ENCODE measurements at regions not wholly inside any gene's neighbourhood (a gene's known extent, or its start where the extent isn't known, plus 50 kb on each side); places are given as distances from the start of the nearest gene placed in this dataset.
A peak's percentile ranks its signal among the peaks of the same experiment; 100 is the strongest.

DNA sequence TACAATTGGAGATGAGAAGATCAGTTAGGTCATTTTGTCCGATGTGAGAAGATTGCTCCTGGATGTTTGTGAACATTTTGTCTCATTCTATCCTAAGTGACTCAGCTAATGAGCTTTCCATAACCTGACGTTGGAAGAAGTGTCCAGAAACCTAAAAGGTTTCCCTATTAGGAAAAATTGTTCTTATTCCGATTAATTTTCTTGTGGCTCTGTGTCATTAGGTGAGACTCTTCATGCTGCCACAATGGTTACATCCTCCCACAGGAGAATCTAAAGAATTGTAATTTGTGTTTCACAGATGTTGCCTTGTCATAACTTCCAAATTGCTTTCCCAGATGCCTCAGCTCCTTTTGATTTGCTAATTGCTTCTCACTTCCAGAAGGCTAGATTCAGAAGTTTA, 261.0 kb upstream of the APCDD1 start:
- H3K9me3 ChIP-seq (ENCODE audit: low read depth, low read length) = no peaks in the 10 kb centered on the region
- TF ChIP-seq, protein P1, sequence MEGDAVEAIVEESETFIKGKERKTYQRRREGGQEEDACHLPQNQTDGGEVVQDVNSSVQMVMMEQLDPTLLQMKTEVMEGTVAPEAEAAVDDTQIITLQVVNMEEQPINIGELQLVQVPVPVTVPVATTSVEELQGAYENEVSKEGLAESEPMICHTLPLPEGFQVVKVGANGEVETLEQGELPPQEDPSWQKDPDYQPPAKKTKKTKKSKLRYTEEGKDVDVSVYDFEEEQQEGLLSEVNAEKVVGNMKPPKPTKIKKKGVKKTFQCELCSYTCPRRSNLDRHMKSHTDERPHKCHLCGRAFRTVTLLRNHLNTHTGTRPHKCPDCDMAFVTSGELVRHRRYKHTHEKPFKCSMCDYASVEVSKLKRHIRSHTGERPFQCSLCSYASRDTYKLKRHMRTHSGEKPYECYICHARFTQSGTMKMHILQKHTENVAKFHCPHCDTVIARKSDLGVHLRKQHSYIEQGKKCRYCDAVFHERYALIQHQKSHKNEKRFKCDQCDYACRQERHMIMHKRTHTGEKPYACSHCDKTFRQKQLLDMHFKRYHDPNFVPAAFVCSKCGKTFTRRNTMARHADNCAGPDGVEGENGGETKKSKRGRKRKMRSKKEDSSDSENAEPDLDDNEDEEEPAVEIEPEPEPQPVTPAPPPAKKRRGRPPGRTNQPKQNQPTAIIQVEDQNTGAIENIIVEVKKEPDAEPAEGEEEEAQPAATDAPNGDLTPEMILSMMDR (IDR thresholded peaks at IDR 0.05; ENCODE audit: extremely low read depth, low read depth, low read length) = no peak

DNA sequence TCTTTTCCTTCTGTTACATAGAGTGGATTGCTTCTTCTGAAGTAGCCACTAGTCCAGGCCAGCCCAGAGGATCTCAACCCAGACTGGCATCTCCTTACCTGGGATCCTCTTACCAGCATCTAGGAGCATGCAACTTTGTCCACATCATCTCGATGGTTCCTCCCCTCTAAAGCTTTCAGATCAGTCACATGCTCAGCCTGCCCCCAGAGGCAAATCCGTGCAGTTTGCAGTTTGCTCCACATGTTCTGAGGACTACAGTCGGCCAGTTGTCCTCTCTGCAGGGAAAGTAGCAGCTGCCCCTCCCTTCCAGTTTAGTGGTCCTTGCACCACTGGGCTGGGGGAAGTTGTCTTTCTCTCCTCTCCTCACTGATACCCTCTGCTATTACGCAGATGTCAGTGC, 259.8 kb upstream of the APCDD1 start:
- no peak overlapping the region for H3K27ac ChIP-seq (ENCODE audit: low read depth, low read length)
- no peak overlapping the region for H3K4me2 ChIP-seq (ENCODE audit: insufficient read depth, low read length)
- H2AFZ ChIP-seq (ENCODE audit: low read length) = no peak overlapping the region
- no peak for DNase-seq (ENCODE audit: insufficient read length, low spot score, missing footprints)
- no peaks in the 10 kb centered on the region for H3K79me2 ChIP-seq (ENCODE audit: insufficient read depth, low read length)
- H3K4me3 ChIP-seq (ENCODE audit: insufficient read depth, low read length) = no peak overlapping the region
- H3K36me3 ChIP-seq (ENCODE audit: insufficient read depth, low read length) = no peaks in the 10 kb centered on the region
- peaks cover 5% of the 10 kb centered on the region for H3K27me3 ChIP-seq (ENCODE audit: insufficient read depth, low read length)
- TF ChIP-seq, protein P1 (IDR thresholded peaks at IDR 0.05; ENCODE audit: extremely low read depth, low read depth, low read length) = peak; percentile 12
- H3K4me1 ChIP-seq (ENCODE audit: insufficient read depth, low read length) = peaks cover 6% of the 10 kb centered on the region
- H3K9me3 ChIP-seq (ENCODE audit: low read depth, low read length) = no peaks in the 10 kb centered on the region
- no peaks in the 10 kb centered on the region for H4K20me1 ChIP-seq (ENCODE audit: insufficient read depth, low read length)

More for the DNA sequence above, 261.0 kb upstream of the APCDD1 start:
- Histone ChIP-seq H3K4me1 (ENCODE audit: insufficient read depth, low read length) (peaks cover 6% of the 10 kb centered on the region), H3K27me3 (ENCODE audit: insufficient read depth, low read length) (peaks cover 5% of the 10 kb centered on the region), H2AFZ (ENCODE audit: low read length) (no peak overlapping the region), H3K79me2 (ENCODE audit: insufficient read depth, low read length) (no peaks in the 10 kb centered on the region), H3K4me3 (ENCODE audit: insufficient read depth, low read length) (no peak overlapping the region), H3K27ac (ENCODE audit: low read depth, low read length) (no peak overlapping the region), H4K20me1 (ENCODE audit: insufficient read depth, low read length) (no peaks in the 10 kb centered on the region), H3K36me3 (ENCODE audit: insufficient read depth, low read length) (no peaks in the 10 kb centered on the region), H3K4me2 (ENCODE audit: insufficient read depth, low read length) (no peak overlapping the region)
- no peak for DNase-seq (ENCODE audit: insufficient read length, low spot score, missing footprints)

DNA sequence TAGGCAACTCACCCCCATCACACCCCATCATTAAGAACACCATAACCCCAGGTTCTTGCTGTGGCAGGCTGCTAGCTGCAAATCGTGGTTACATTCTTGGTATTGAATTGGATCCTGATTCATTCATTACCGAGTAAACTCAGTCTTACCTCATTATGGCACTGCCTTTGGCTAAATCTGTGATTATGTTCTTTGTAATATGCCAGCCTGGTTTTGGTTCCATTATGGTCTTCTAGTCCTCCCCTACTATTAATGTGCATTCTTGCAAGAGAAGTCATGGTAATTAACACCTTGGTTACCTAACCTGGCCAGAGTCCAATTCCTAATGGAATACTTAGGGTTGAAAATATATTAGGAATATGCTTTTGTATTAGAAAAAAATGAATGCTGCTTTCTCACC, 258.9 kb upstream of the APCDD1 start:
- Histone ChIP-seq H4K20me1 (ENCODE audit: insufficient read depth, low read length) (no peaks in the 10 kb centered on the region), H3K27me3 (ENCODE audit: insufficient read depth, low read length) (peaks cover 5% of the 10 kb centered on the region), H3K4me2 (ENCODE audit: insufficient read depth, low read length) (no peak overlapping the region), H3K27ac (ENCODE audit: low read depth, low read length) (no peak overlapping the region), H3K4me1 (ENCODE audit: insufficient read depth, low read length) (peaks cover 3% of the 10 kb centered on the region), H2AFZ (ENCODE audit: low read length) (no peak overlapping the region), H3K36me3 (ENCODE audit: insufficient read depth, low read length) (no peaks in the 10 kb centered on the region), H3K79me2 (ENCODE audit: insufficient read depth, low read length) (no peaks in the 10 kb centered on the region), H3K9me3 (ENCODE audit: low read depth, low read length) (no peaks in the 10 kb centered on the region), H3K4me3 (ENCODE audit: insufficient read depth, low read length) (no peak overlapping the region)
- DNase-seq (ENCODE audit: insufficient read length, low spot score, missing footprints) = no peak
- TF ChIP-seq, protein P1 (IDR thresholded peaks at IDR 0.05; ENCODE audit: extremely low read depth, low read depth, low read length) = no peak

DNA sequence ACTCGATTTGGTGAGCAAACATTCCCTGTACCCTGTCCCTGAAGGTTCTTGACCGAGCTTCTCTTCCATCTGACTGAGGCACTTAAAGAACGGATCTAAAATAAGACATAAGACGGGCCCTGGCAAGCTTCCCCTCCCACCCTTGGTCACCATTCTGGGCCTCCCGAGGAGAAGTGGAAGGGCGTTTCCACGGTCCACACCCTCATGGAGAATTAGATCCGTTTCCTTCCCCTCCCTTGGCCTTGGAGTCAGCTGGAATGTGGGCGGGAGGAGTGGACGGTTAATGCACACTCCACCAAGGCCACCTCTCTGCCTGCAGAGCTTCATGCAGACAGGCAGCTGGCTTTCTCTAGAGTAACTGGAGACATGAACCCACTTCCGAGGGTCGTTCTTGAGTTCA, 257.3 kb upstream of the APCDD1 start:
- Histone ChIP-seq H4K20me1 (ENCODE audit: insufficient read depth, low read length) (no peaks in the 10 kb centered on the region), H3K36me3 (ENCODE audit: insufficient read depth, low read length) (no peaks in the 10 kb centered on the region), H3K4me1 (ENCODE audit: insufficient read depth, low read length) (no peaks in the 10 kb centered on the region), H2AFZ (ENCODE audit: low read length) (no peak overlapping the region), H3K4me2 (ENCODE audit: insufficient read depth, low read length) (no peak overlapping the region), H3K27me3 (ENCODE audit: insufficient read depth, low read length) (peaks cover 5% of the 10 kb centered on the region), H3K9me3 (ENCODE audit: low read depth, low read length) (no peaks in the 10 kb centered on the region), H3K4me3 (ENCODE audit: insufficient read depth, low read length) (no peak overlapping the region), H3K27ac (ENCODE audit: low read depth, low read length) (no peak overlapping the region), H3K79me2 (ENCODE audit: insufficient read depth, low read length) (no peaks in the 10 kb centered on the region)
- TF ChIP-seq, protein P1 (IDR thresholded peaks at IDR 0.05; ENCODE audit: extremely low read depth, low read depth, low read length) = no peak
- no peak for DNase-seq (ENCODE audit: insufficient read length, low spot score, missing footprints)

Data from osteoblast (primary cell).